T1000 (cell line): ENCODE measurements at regions not wholly inside any gene's neighbourhood (a gene's known extent, or its start where the extent isn't known, plus 50 kb on each side); places are given as distances from the start of the nearest gene placed in this dataset.

ENCODE experiments used
- DNase-seq: peaks from one replicate; lab custom pipeline; 2025; ENCODE audit warnings: mixed read lengths; lab: John Stamatoyannopoulos, UW

GRCh38 chr6:3592371-3592941, 135.6 kb upstream of the SLC22A23 start:
- peak; percentile 45 for DNase-seq

DNA sequence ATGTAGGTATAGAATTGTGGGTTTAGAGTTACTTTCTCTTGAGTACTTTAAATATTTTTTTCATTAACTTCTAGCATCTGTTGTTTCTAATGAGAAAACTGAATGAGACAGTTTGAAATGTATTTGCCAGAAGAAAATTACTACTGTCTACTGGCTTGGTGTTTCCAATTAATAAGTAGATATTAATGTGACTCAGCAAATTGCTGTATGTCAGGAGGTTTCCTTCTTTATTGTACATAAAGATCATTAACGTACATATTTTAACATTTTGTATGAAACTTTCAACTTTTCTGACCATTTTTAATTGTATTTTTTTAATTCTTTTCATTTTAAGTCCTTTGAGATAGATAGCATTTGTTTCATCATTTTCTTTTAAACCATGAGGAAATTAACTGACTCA, 135.1 kb upstream of the SLC22A23 start:
- no peak for DNase-seq

DNA sequence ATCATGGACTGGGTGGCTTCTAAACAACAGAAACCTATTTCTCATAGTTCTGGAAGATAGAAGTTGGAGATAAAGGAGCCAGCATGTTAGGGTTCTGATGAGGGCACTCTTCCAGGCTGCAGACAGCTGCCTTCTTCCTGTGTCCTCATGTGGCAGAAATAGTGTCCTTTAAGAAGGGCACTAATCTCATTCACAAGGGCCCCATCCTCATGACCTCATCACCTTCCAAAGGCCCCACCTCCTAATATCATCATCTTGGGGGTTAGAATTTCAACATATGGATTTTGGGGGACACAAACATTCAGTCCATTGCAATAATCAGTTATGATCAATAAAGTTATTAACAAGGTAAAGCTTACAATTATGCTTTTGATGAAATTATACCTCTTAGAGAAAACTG, 130.8 kb upstream of the SLC22A23 start:
- no peak for DNase-seq

- DNase-seq: no peak
Observed at GRCh38 chr6:3585320-3585935, 128.6 kb upstream of the SLC22A23 start.

- DNase-seq: no peak
Observed at GRCh38 chr6:3584606-3585005, 127.8 kb upstream of the SLC22A23 start.

GRCh38 chr6:3581469-3581868, 124.6 kb upstream of the SLC22A23 start:
- no peak for DNase-seq

- no peak for DNase-seq
Observed at GRCh38 chr6:3579652-3580175, 122.9 kb upstream of the SLC22A23 start.

GRCh38 chr6:3578981-3579380, 122.1 kb upstream of the SLC22A23 start:
- no peak for DNase-seq

GRCh38 chr6:3577517-3577916, 120.7 kb upstream of the SLC22A23 start:
- no peak for DNase-seq

GRCh38 chr6:3575701-3576100, 118.9 kb upstream of the SLC22A23 start:
- no peak for DNase-seq

DNA sequence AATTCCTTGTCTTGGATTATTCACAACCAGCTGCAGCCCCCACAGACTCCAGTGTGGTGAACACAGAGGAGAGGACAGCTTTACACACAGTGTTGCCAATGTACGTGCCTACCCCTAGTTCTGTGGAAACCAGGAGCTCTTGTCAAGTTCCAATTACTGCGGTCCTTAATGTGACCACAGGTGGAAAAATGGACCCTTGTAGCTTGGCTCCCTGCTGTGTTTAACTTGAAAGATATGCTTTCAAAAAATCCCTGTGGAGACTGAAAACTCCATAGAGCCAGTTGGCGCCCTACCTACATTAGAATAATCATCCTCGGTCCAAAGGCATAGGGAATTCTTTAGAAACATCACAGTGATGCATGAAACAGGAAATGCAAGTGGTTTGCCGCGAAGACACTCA, 118.3 kb upstream of the SLC22A23 start:
- DNase-seq: no peak

DNA sequence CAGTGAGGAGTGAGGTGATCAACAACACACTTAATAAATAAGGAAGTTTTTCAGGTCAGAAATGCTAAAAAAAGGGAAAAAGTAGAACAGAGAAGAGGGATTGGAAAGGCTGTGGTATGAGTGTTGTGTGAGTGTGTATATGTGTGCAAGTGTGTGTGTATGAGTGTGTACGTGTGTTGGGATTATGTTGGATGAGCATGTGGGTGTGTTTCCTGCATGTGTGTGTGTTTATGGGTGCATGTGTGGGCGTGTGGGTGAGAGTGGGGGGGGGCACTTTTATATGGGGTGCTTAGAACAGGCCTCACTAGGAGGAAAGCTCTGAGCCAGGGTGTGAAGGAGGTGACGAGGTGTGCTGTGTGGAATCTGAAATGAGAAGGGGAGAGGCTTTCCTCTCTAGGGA, 116.8 kb upstream of the SLC22A23 start:
- no peak for DNase-seq

DNA sequence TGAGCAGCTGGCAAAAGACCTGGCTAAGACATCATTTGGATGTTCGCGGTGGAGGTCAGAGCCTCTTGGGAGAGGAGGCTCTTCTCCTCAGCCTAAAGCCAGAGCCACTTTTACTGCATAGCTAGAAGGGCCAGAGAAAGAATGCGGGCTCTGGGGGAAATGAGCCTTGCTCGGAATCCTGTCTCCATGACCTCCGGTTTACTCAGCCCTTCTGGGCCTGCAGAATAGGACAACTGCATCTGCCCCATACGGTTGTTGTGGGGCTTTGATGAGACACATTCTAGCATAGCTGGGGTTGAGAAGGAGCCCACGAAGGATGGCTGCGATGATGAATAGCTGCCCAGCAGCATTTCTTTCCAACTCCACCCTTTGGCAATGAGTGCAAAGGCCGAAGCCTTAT, 115.0 kb upstream of the SLC22A23 start:
- no peak for DNase-seq

- no peak for DNase-seq
Observed at GRCh38 chr6:3571250-3571681, 114.4 kb upstream of the SLC22A23 start.

DNA sequence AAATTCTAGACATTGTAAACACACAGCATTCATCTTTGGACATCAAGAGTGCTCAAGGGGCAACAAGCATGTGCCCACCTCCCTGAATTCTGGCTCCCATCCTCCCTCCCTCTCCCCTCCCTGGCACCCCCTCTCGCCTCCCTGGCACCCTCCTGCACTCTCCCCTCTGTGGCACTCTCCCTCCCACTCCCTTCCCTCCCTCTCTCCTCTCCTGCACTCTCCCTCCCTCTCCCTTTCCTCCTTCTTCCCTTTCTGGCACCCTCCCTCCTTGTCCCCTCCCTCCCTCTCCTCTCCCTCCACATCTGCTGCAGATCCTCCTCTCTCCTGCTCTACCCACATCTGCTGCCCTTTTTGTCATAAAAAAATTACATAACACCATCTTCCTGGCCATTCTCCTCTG, 113.0 kb upstream of the SLC22A23 start:
- DNase-seq: no peak

DNA sequence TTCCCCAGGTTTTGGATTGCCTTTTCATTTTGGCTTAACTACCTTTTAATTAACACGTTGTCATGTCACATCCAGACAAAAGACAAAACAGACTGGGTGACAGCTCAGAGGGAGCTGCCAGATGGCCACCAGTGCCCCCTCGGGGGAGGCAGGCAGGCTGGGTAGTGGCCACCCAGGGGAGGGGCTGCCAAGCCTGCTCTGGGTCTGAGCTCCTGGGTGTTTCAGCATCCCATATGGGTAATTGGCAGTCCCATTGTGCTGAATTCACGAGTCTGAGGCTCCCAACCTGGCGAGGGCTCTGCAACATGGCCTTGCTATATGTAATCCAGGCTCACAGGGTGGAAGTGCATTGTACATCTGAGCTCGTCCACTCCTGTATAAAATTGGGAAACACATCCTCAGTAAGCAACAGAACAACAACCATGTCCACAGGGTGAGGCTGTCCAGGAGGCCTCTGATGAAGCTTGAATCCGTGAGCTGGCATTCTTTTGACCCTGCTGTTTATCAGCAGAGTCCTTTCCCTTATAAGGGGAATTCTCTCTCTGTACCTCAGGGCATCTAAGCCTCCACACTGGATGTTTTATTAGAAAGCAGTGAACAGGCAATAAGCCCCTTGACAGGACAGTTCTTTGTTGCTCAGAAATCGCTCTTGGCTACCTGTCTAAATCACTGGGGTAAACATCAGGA, 111.7 kb upstream of the SLC22A23 start:
- peak; percentile 2 for DNase-seq

DNA sequence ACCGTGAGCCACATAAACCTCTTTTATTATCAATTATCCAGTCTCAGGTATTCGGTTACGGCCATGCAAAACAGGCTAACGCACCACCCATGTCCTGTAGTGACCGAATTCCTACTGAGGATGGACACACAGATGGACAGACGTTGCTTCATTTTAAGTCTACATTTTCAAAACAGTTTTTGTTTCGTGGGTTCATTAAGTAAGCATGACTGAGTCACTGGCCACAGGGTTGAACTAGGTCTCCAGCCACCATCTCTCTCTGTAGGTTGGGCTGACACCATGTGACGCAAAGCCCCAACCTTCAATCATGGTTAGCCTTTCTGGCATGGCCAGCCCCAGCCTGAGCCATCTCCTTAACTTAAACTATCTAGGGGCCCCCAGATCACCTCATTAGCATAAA, 110.0 kb upstream of the SLC22A23 start:
- DNase-seq: no peak

GRCh38 chr6:3565291-3565690, 108.4 kb upstream of the SLC22A23 start:
- DNase-seq: no peak

DNA sequence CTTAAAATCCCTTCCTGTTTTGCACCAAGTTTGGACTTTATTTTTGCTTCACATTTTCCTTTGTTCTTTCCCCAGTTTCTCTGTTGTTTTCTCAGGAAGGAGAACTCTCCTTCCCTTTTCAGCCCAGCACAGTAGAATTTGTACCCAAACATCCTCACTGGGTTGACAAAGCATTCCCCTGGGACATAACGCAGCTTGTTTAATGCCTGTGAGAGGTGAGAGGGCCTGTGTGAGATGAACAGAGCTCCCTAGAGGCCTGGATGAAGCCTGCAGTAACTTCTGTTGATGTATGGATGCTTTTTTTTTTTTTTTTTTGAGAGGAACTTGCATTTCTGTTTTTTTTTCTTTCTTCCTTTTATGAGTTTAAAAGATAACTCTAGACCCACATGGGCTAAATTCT, 104.9 kb upstream of the SLC22A23 start:
- no peak for DNase-seq

DNA sequence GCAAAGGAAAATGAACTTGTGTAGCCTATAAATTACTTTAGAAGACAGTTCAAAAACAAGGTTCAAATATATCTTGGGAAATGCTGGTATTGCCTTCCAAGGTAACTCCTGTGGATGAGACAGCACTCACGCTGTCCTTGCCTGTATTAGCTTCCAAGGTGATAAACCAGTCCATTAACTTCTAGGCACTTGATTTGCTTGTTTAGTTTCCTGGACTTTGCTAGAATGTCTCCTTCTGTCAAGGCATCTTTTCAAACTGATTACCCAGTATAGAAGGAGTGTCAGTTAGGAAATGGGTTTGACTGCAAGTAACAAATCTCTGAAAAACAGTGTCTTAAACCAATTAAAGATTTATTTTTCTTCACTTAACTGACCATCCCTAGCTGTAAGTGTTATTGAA, 103.4 kb upstream of the SLC22A23 start:
- DNase-seq: no peak

GRCh38 chr6:3559561-3559960, 102.7 kb upstream of the SLC22A23 start:
- no peak for DNase-seq

GRCh38 chr6:3557336-3557735, 100.5 kb upstream of the SLC22A23 start:
- no peak for DNase-seq

- no peak for DNase-seq
Observed at GRCh38 chr6:3553254-3553653, 96.4 kb upstream of the SLC22A23 start.
